ELR (cell line): ENCODE measurements at regions not wholly inside any gene's neighbourhood (a gene's known extent, or its start where the extent isn't known, plus 50 kb on each side); places are given as distances from the start of the nearest gene placed in this dataset.

ENCODE experiments used
- DNase-seq: peaks from one replicate; pipeline ENCODE4 v3.0.0-alpha.2; 2015; ENCODE audit warnings: low read depth

DNA sequence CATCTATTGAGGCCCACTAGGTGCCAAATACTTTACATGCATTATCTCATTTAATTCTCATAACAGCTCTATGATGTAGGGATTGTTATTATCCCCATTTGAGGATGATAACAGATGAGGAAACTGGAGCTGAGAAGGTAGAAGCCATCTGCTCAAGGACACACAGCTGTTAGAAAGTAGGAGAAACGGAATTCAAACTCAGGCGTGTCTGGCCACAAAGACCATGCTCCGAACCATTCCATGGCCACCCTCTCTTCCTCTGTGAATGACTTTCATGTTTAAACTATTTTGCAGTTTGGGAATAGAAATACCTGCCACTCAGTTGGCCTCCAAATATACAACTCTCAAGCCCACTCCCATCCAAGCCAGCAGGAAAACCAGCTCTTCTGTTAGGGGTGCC, 87.6 kb upstream of the ANKRD55 start:
- no peak for DNase-seq

- no peak for DNase-seq
Observed at GRCh38 chr5:56319526-56320181, 86.5 kb upstream of the ANKRD55 start.

GRCh38 chr5:56317923-56318561, 84.9 kb upstream of the ANKRD55 start:
- no peak for DNase-seq

- no peak for DNase-seq
Observed at GRCh38 chr5:56316299-56316994, 83.3 kb upstream of the ANKRD55 start.

GRCh38 chr5:56314529-56314928, 81.4 kb upstream of the ANKRD55 start:
- peak; percentile 19 for DNase-seq

DNA sequence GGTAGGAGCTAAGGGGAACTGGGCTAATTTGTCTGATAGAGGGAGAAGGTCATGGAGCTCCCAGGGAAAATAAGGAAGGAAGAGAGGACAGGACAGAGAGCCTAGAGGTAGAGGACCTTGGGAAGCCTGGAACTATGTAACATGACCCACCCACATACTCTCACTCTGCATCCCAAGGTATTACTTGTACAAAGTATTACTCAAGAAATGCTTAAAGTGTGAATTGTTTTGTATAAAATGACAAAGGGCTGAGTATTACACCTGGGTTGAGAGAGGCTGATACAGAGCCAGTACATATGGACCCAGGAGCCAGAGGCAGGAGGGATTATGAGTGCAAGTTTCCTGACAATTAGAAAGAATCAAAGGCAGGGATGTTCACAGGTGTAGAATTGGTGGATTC, 80.5 kb upstream of the ANKRD55 start:
- DNase-seq, result no peak

DNA sequence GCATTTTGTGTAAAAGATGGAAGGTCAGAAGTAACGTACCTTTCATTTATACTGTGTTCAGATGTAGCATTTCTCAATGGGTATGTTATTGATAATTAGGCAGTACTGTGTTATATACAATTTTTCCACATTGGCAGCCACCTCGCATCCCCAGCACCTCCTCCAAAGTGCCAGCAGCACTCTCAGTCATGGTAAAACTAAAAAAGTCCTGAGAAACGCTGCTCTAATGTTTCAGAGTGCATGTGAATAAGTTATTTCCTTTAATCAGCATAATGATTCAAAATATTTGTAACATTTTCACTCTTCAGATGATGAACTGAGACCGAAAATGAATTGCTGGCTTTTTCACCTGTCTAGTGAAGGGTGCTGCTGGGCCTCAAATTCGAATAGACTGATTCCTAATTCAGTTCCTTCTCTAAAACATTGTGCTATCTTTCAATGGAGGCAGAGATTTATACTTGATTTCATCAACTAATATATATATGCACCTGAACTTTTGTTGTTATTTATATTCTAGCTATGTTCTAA, 79.9 kb upstream of the ANKRD55 start:
- DNase-seq, result no peak

DNA sequence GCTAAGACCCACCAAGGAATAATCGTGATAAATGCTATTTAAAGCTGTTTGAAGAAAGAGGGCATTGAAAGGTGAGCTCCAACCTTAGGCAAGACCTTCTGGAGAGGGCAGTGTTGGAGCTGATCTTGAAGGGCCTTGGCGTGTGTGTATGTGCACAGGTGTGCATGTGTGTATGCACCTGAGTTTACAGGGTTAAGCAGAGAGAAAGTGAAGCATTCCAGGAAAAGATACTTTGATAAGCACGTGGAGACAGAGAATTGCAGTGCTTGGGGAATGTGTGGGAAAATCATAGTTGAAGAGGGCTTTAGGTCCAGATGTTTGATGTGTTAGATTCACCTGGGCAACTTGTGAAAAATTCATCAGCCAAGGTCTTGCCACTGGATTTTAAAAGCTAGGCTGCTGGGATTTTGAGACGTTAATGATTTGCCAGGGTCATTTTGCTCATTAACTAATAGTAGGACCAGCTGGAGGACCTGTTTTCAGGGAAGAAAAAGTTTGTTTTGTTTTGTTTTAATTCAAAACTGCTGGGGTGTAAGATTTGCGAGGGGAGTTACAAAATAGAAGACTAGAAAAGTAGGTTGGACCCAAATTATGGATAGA, 78.3 kb upstream of the ANKRD55 start:
- no peak for DNase-seq

DNA sequence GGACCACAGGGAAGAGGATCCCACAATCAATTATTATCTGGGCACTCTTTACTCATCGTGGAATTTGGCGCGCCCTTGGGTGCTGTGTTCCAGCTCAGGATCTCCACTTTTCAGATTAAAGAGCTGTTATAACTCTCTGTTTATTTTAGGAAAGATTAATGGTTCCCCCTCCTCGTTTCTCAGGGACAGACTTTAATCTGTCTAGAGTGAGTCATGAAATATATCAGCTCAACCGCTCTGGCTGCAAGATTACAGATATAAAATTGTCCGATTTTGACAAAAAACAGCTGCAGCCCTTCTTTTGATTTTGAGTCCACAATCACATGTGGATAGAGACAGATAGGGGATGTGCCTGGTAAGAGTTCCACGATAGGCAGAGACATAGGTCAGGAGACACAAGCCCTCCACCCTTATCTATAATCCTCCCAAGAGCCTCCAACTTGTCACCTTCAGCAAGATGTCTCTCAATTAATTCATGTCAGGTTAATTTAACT, 77.6 kb upstream of the ANKRD55 start:
- DNase-seq, result no peak

DNA sequence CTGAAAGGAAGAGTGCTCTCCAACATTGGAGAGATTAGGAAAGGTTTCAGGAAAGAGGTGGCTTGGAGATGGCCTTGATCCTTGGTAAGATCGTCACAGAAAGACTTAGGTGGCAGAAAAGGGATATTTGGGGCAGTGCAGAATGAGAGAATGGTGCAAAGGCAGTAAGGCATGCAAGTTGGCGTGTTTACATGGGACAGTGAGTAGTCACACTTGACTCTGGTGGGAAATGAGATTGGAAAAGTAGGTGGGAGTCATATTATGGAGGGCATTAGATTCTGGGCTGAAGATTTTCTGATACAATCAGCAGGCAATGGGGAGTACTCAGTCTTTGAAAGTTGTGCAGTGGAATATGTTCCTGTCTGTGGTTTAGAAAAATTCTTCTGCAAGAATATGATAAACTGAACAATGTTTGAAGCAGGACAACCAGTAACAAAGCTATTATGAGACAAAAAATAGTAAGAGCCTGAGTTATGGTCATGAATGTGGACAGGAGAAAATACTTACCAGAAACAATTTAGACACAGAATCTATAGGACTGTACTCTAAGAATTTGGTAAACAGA, 76.2 kb upstream of the ANKRD55 start:
- DNase-seq, result no peak

GRCh38 chr5:56307714-56308333, 74.7 kb upstream of the ANKRD55 start:
- DNase-seq, result no peak

DNA sequence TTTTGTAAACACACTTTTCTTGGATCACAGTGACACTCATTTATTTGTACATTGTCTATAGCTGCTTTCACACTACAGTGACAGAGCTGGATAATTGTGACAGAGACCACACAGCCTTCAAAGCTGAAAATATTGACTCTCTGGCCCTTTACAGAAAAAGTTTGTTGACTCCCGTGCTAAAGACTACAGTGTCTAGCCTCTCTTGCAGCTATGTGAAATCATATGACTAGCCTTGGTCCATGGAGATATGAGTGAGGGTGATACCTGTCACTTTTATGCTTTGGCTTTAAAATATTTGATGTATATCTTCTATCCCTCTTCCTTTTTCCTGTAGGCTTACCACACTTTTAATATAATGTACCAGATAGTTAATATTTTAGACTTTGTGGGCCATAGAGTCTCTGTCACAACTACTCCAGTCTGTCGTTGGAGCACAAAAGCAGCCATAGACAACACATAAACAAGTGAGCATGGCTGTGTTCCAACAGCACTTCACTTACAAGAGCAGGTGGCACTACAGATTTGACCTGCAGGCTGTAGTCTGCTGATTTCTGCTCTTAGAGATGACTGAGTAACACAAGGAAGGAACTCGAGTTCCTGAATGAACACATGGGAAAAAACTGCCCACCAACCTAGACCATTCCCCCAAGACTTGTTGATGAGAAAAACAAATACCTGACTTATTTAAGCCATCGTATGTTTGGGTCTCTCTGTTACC, 73.5 kb upstream of the ANKRD55 start:
- DNase-seq, result no peak

DNA sequence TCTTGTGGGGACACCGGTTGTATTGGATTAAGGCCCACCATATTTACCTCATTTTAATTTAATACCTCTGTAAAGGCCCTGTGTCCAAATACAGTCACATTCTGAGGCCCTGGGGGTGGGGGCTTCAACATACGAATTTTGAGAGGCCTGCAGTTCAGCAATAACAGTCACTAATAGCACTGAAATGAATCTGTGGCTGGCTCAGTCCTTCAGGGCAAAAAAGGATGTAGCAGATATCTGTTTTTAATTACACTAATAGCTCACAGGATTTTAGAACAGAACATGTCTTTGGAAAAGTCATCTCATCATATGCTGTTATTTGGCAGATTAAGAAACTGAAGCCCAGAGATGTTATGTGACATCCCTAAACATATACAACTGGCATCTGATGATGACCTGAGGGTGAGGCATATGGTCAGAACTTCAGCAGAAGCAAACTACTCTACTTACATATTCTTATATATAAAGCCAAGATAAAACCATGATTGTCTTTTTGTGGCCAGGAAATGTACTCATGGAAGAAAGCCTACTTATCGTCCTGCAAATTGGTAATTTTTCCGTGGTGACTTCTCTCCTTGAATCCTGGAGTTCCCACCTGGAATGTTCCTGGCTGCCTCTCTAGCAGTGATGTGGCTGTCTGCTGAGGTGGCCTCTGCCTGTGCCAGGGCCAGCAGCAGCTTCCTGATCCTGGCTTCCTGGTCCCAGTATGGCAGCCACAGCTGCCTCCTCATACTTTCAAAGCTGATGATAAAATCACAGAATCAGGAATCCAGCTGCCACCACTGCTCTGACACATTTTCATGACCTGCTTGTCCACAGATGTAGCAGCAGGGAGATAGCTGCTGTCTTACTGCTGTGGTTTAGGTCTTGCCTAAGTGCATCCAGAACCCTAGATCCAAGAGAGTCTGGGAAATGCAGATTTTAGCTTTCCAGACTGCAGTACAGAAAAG, 72.1 kb upstream of the ANKRD55 start:
- no peak for DNase-seq

- DNase-seq, result peak; percentile 30
Observed at GRCh38 chr5:56303511-56303910, 70.4 kb upstream of the ANKRD55 start.

- peak; percentile 41 for DNase-seq
Observed at GRCh38 chr5:56302027-56302426, 68.9 kb upstream of the ANKRD55 start.

- peak; percentile 42 for DNase-seq
Observed at GRCh38 chr5:56301069-56301468, 67.9 kb upstream of the ANKRD55 start.

GRCh38 chr5:56299212-56299611, 66.1 kb upstream of the ANKRD55 start:
- DNase-seq, result no peak

DNA sequence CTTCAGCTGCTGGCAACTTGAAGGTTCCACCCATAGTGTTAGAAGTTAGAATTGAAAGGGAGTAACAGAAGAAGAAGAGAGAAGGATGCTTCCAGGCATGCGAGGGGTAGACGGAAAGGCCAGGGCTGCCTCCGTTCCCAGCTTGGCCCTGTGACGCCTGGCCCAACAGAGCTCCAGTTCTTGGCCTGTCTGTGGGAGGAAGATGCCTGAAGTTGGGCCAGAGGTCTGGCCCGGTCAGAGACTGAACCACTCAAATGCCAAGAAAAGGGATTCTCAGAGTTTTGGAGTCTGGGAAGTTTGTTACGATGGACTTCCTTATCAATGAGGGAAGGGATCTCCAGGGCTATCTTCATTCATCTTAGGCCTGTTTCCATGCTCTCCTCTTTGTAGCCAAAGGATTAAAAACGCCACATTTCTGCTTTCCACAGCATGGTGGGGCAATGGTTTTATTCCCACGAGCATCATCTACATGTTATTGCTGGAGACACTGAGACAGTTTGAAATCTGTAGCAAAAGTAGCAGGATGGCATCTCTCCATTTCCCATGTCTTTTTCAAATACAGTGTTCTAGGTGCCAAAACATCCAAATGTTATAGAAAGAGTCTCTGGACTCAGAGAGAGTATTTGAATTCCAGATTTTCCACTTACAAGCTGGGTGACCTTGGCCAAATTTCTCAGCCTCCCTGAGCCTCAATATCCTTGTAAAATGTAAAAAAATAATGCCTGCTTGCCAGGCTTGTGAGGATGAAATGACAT, 65.4 kb upstream of the ANKRD55 start:
- DNase-seq, result no peak

- no peak for DNase-seq
Observed at GRCh38 chr5:56297851-56298250, 64.7 kb upstream of the ANKRD55 start.
